GM13976 (cell line): ENCODE measurements at regions not wholly inside any gene's neighbourhood (a gene's known extent, or its start where the extent isn't known, plus 50 kb on each side); places are given as distances from the start of the nearest gene placed in this dataset.

Source experiments
- DNase-seq: peaks from one replicate; pipeline ENCODE4 v3.0.0; 2012; ENCODE audit warnings: low spot score
- CTCF ChIP-seq: IDR thresholded peaks from 2 replicates; pipeline ENCODE4 v1.5.1; 2012; ENCODE audit warnings: borderline replicate concordance, mild to moderate bottlenecking; ENCODE audit not compliant: insufficient read depth; ENCODE audit errors: extremely low read depth, missing control alignments, control extremely low read depth
- in situ Hi-C: fragments of 300-500 bp; cut with MboI; formaldehyde crosslinking; loops from one replicate; pipeline ENCODE4 v1.12.0; 2022; ENCODE audit warnings: low sequenced_read_pairs, mixed read lengths, inconsistent platforms; ENCODE audit not compliant: unreplicated experiment

- no peak for TF ChIP-seq CTCF
- in situ Hi-C loops: no loop called here
- no peak for DNase-seq
Observed at GRCh38 chr2:60296219-60296955, 257.1 kb downstream of the BCL11A start.

- no peak for TF ChIP-seq CTCF
- in situ Hi-C loops: no loop called here
- no peak for DNase-seq
Observed at GRCh38 chr2:60295636-60295962, 257.9 kb downstream of the BCL11A start.

- TF ChIP-seq CTCF: no peak
- in situ Hi-C loops: no loop called here
- no peak for DNase-seq
Observed at GRCh38 chr2:60294901-60295635, 258.4 kb downstream of the BCL11A start.

GRCh38 chr2:60292242-60292641 lies 261.2 kb downstream of the BCL11A start:
- TF ChIP-seq CTCF: no peak
- no peak for DNase-seq
- in situ Hi-C loops: no loop called here

GRCh38 chr2:60290509-60290908 lies 262.9 kb downstream of the BCL11A start:
- in situ Hi-C loops: no loop called here
- no peak for TF ChIP-seq CTCF
- no peak for DNase-seq

- in situ Hi-C loops: no loop called here
- TF ChIP-seq CTCF: no peak
- DNase-seq: no peak
Observed at GRCh38 chr2:60285626-60286316, 267.7 kb downstream of the BCL11A start.
